HUES48 (cell line): ENCODE measurements at regions not wholly inside any gene's neighbourhood (a gene's known extent, or its start where the extent isn't known, plus 50 kb on each side); places are given as distances from the start of the nearest gene placed in this dataset.

Experiments
- H3K27ac ChIP-seq: one replicate; pipeline ENCODE4 v1.7.0; 2013; ENCODE audit warnings: low read depth, low read length, inconsistent platforms
- H3K27me3 ChIP-seq: 2 replicates; pipeline ENCODE4 v1.6.1; 2013; ENCODE audit warnings: mild to moderate bottlenecking, low read length; ENCODE audit not compliant: control insufficient read depth, insufficient read depth
- H3K36me3 ChIP-seq: 2 replicates; pipeline ENCODE4 v1.6.1; 2013; ENCODE audit warnings: low read length; ENCODE audit not compliant: control insufficient read depth, insufficient read depth
- H3K4me1 ChIP-seq: 2 replicates; pipeline ENCODE4 v1.6.1; 2013; ENCODE audit warnings: mild to moderate bottlenecking, low read length; ENCODE audit not compliant: control insufficient read depth, insufficient read depth
- H3K4me3 ChIP-seq: 2 replicates; pipeline ENCODE4 v1.5.1; 2013; ENCODE audit warnings: mild to moderate bottlenecking, low read depth, low read length
- H3K9ac ChIP-seq: 2 replicates; pipeline ENCODE4 v1.6.1; 2013; ENCODE audit warnings: mild to moderate bottlenecking, low read depth, low read length, moderate library complexity
- H3K9me3 ChIP-seq: 2 replicates; pipeline ENCODE4 v1.6.1; 2013; ENCODE audit warnings: low read length; ENCODE audit not compliant: control insufficient read depth, insufficient read depth

- Histone ChIP-seq H3K4me3 (no peak overlapping the region), H3K27ac (no peak overlapping the region), H3K9me3 (no peaks in the 10 kb centered on the region), H3K4me1 (no peaks in the 10 kb centered on the region; the same call in 1 of the 2 replicates), H3K27me3 (no peaks in the 10 kb centered on the region), H3K9ac (no peak overlapping the region), H3K36me3 (no peaks in the 10 kb centered on the region)
Observed at GRCh38 chr2:83072767-83073166, 1386.3 kb downstream of the SUCLG1 start.

- no peak overlapping the region for H3K27ac ChIP-seq
- H3K27me3 ChIP-seq = no peaks in the 10 kb centered on the region
- no peaks in the 10 kb centered on the region; the same call in 1 of the 2 replicates for H3K4me1 ChIP-seq
- no peaks in the 10 kb centered on the region for H3K9me3 ChIP-seq
- H3K36me3 ChIP-seq = no peaks in the 10 kb centered on the region
- H3K4me3 ChIP-seq = no peak overlapping the region
- no peak overlapping the region for H3K9ac ChIP-seq
Observed at GRCh38 chr2:83071914-83072313, 1387.2 kb downstream of the SUCLG1 start.

GRCh38 chr2:83071352-83071751, 1387.7 kb downstream of the SUCLG1 start:
- Histone ChIP-seq H3K9ac (no peak overlapping the region), H3K27me3 (no peaks in the 10 kb centered on the region), H3K4me1 (no peaks in the 10 kb centered on the region; the same call in 1 of the 2 replicates), H3K27ac (no peak overlapping the region), H3K9me3 (no peaks in the 10 kb centered on the region), H3K4me3 (no peak overlapping the region), H3K36me3 (no peaks in the 10 kb centered on the region)

GRCh38 chr2:83069724-83070123, 1389.4 kb downstream of the SUCLG1 start:
- Histone ChIP-seq H3K4me1 (no peaks in the 10 kb centered on the region; the same call in 1 of the 2 replicates), H3K27ac (no peak overlapping the region), H3K9me3 (no peaks in the 10 kb centered on the region), H3K27me3 (no peaks in the 10 kb centered on the region), H3K9ac (no peak overlapping the region), H3K4me3 (no peak overlapping the region), H3K36me3 (no peaks in the 10 kb centered on the region)

- Histone ChIP-seq H3K36me3 (no peaks in the 10 kb centered on the region), H3K27me3 (no peaks in the 10 kb centered on the region), H3K4me3 (no peak overlapping the region), H3K9ac (no peak overlapping the region), H3K4me1 (no peaks in the 10 kb centered on the region; the same call in 1 of the 2 replicates), H3K27ac (no peak overlapping the region), H3K9me3 (no peaks in the 10 kb centered on the region)
Observed at GRCh38 chr2:83068714-83069113, 1390.4 kb downstream of the SUCLG1 start.

GRCh38 chr2:83067947-83068346, 1391.1 kb downstream of the SUCLG1 start:
- H3K27ac ChIP-seq = no peak overlapping the region
- H3K4me1 ChIP-seq = no peaks in the 10 kb centered on the region; the same call in 1 of the 2 replicates
- H3K36me3 ChIP-seq = no peaks in the 10 kb centered on the region
- H3K4me3 ChIP-seq = no peak overlapping the region
- H3K27me3 ChIP-seq = no peaks in the 10 kb centered on the region
- no peak overlapping the region for H3K9ac ChIP-seq
- no peaks in the 10 kb centered on the region for H3K9me3 ChIP-seq

GRCh38 chr2:83063933-83064332, 1395.1 kb downstream of the SUCLG1 start:
- Histone ChIP-seq H3K9ac (no peak overlapping the region), H3K4me1 (no peaks in the 10 kb centered on the region), H3K36me3 (no peaks in the 10 kb centered on the region), H3K27ac (no peak overlapping the region), H3K4me3 (no peak overlapping the region), H3K9me3 (0 out of 2 replicates have a peak, but pooled peaks cover 1% of the 10 kb centered on the region), H3K27me3 (no peaks in the 10 kb centered on the region)

GRCh38 chr2:83063511-83063910, 1395.6 kb downstream of the SUCLG1 start:
- no peak overlapping the region for H3K27ac ChIP-seq
- H3K9me3 ChIP-seq = peaks cover 5% of the 10 kb centered on the region; the same call in 1 of the 2 replicates
- H3K36me3 ChIP-seq = no peaks in the 10 kb centered on the region

GRCh38 chr2:83058683-83059082, 1400.4 kb downstream of the SUCLG1 start:
- H3K4me1 ChIP-seq = no peaks in the 10 kb centered on the region
- H3K27ac ChIP-seq = no peak overlapping the region
- H3K36me3 ChIP-seq = no peaks in the 10 kb centered on the region
- no peaks in the 10 kb centered on the region for H3K27me3 ChIP-seq
- no peak overlapping the region for H3K9ac ChIP-seq
- peaks cover 10% of the 10 kb centered on the region; the same call in 1 of the 2 replicates for H3K9me3 ChIP-seq
- no peak overlapping the region; the same call in 1 of the 2 replicates for H3K4me3 ChIP-seq

More at GRCh38 chr2:83063511-83063910, 1395.6 kb downstream of the SUCLG1 start:
- Histone ChIP-seq H3K9ac (no peak overlapping the region), H3K27me3 (no peaks in the 10 kb centered on the region), H3K4me1 (no peaks in the 10 kb centered on the region), H3K4me3 (no peak overlapping the region)

GRCh38 chr2:83055376-83056010, 1403.6 kb downstream of the SUCLG1 start:
- H3K27ac ChIP-seq = no peak overlapping the region
- H3K4me3 ChIP-seq = no peak overlapping the region
- H3K27me3 ChIP-seq = no peaks in the 10 kb centered on the region
- no peaks in the 10 kb centered on the region for H3K36me3 ChIP-seq
- H3K4me1 ChIP-seq = no peaks in the 10 kb centered on the region
- no peak overlapping the region for H3K9ac ChIP-seq
- peaks cover 15% of the 10 kb centered on the region; the same call in 1 of the 2 replicates for H3K9me3 ChIP-seq

GRCh38 chr2:83054751-83055150, 1404.3 kb downstream of the SUCLG1 start:
- Histone ChIP-seq H3K9ac (no peak overlapping the region), H3K36me3 (no peaks in the 10 kb centered on the region), H3K4me3 (no peak overlapping the region), H3K27ac (no peak overlapping the region), H3K9me3 (peaks cover 15% of the 10 kb centered on the region; the same call in 1 of the 2 replicates), H3K4me1 (no peaks in the 10 kb centered on the region), H3K27me3 (no peaks in the 10 kb centered on the region)
